Islet precursor cell (in vitro differentiated cells): ENCODE measurements at regions not wholly inside any gene's neighbourhood (a gene's known extent, or its start where the extent isn't known, plus 50 kb on each side); places are given as distances from the start of the nearest gene placed in this dataset.
A peak's percentile ranks its signal among the peaks of the same experiment; 100 is the strongest.

Source experiments
- DNase-seq: peaks from one replicate; pipeline ENCODE4 v3.0.0-alpha.2; 2018

DNA sequence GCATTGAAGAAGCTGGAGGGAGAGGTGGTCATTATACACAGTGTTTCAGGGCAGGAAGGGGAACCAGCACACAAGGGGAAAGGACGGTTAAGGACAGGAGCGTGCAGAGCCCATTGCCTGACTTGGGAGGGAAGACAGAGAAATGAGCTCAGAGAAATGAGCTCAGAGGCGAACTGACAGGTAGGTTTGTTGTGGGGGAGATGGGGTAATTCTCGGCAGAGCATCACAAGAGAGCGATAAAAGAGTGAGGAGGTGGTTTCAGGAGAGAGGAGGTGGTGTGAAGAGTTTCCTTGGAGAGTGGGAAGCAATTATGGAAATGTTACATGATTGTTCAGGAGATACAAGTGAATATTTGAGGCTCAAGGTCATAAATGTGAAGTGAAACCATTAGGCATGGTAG, 61.0 kb downstream of the MRGPRX1 start:
- no peak for DNase-seq

DNA sequence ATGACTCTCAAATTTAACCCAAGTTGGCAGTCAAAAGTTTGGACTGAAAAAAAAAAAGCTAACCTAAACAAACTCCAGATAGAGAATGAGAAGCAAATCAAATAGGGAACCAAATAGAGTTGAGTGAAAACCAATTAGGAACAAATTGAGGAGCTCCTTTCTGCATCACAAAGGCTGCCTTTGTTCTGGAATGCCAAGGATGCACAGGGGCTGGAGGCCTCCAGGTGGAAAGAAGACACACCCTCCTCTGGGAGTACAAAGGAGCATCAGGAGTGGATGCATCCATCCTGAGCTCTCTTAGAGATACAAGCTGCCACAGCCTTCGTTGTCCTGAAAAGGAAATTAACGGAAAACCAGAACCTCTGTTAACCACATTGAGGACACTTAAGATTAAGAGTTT, 73.3 kb downstream of the MRGPRX1 start:
- DNase-seq = peak; percentile 70

DNA sequence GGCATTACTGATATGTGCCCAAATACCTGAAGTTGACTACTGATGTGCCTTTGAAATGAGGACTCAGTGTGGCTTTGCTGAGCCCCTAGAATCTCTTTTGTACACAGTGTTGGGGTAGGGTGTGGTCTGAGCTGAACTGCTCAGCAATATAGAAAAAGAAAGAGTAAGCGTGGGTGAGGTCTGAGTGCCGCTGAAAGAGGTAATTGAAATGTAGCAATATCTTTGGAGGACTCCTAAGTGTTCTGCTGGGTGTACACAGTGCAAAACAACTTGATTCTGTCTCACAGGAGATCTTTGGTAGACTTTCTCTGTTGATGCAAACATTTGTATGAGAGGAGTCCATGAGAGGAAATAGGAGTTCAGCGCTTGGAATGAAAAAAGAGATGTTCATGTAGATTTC, 73.7 kb upstream of the PTPN5 start:
- DNase-seq = no peak

DNA sequence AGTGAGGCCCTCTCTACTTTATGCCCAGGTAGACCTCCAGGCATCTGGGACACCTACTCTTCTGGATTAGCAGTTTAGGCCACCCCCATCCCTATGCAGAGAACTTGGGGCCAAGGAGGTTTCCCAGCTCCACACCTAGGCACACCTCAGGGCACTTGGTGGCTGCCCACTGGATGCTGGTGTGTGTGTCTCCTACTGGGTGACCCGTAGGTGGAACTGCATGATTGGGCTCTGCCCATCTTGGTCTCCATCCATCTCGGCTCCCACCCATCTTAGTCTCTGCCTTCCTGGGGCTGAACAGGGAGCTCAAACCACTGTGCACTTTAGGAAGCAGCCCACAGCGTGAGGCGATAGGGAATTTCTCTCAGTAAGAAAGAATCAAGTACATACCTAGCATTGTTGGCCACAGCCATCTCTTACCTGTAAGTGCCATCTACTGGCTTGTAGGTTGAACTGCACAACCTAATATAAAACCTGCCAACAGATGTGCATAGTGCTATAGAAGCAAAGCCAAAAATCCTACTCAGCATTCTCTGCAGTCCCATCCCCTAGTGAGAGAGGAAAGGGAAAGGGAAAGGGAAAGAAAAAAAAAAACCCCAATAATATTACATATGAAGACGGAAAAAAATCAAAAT, 61.6 kb upstream of the PTPN5 start:
- peak; percentile 64 for DNase-seq

DNA sequence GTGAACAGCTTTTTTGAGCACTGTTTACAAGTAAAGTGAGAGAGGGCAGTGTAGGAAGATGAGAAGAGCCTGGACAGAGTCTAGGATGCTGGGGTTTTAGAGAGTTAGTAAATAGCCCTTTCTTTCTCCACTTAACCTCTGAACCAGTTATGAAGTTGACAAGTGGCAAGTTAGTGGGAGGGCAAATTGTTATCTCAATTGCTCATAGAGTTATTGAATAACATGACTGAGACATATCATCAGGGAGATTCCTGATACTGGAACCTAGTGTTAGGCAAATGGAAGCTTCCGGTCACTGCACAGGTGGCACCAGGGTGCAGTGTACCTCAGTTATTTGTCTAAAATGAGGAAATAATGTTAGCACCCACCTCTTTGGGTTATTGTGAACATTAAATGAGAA, 57.8 kb upstream of the PTPN5 start:
- DNase-seq = no peak

DNA sequence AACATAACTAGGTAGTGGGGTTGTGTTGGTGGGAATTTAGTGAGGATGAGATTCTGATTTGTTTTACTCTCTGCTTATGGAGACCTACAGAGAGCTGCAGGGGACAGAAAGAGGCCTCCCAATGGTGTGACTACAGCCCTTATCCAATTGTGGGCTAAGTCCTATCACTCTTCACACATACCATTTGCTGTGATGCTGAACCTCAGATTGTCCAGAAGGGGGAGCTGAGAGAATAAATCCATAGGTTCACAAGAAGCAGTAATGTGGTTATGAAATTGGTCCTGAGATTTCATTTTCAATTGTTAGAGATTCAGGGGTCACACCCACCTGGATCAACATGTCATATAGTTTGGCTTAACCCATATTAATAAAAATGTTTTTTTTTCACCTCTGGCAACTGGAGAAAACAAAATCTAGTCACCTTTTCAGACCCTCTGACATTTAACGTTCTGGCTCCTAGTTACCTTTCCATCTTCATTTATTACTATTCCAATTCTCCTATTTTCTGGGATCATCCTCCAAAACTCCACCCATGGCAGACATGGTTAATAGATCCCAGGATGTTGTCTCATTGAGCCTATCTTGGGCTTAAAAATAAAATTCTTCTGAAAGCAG, 53.3 kb upstream of the PTPN5 start:
- DNase-seq = no peak
